GM19438 (cell line): ENCODE measurements at regions not wholly inside any gene's neighbourhood (a gene's known extent, or its start where the extent isn't known, plus 50 kb on each side); places are given as distances from the start of the nearest gene placed in this dataset.
"Not testable (repeated sequence)": the region's sequence is repeated elsewhere in the genome, so short reads cannot be mapped to it uniquely, and the experiment has no call there.

Experiments
- ATAC-seq: cut with Tn5 transposase; IDR thresholded peaks from one replicate; pipeline ENCODE4 v1.9.1; 2021; ENCODE audit warnings: low read depth; ENCODE audit not compliant: unreplicated experiment

GRCh38 chr6:151671195-151671594 lies 136.3 kb upstream of the ESR1 start:
- ATAC-seq = no peak

- ATAC-seq = no peak
These were observed 132.9 kb upstream of the ESR1 start for GRCh38 chr6:151674578-151674977.

- ATAC-seq = peak; percentile 93
These were observed 131.6 kb upstream of the ESR1 start for GRCh38 chr6:151675746-151676459.

- no peak for ATAC-seq
These were observed 131.0 kb upstream of the ESR1 start for GRCh38 chr6:151676460-151676945.

GRCh38 chr6:151677404-151677803 lies 130.1 kb upstream of the ESR1 start:
- no peak for ATAC-seq

GRCh38 chr6:151679081-151679480 lies 128.4 kb upstream of the ESR1 start:
- no peak for ATAC-seq

- ATAC-seq = no peak
These were observed 127.5 kb upstream of the ESR1 start for GRCh38 chr6:151679941-151680340.

GRCh38 chr6:151680846-151681432 lies 126.5 kb upstream of the ESR1 start:
- no peak for ATAC-seq

GRCh38 chr6:151681433-151682059 lies 125.9 kb upstream of the ESR1 start:
- peak; percentile 60 for ATAC-seq

- no peak for ATAC-seq
These were observed 125.2 kb upstream of the ESR1 start for GRCh38 chr6:151682251-151682650.

- ATAC-seq = no peak
These were observed 124.6 kb upstream of the ESR1 start for GRCh38 chr6:151682922-151683321.

GRCh38 chr6:151683381-151683780 lies 124.1 kb upstream of the ESR1 start:
- no peak for ATAC-seq

GRCh38 chr6:151689499-151690201 lies 117.8 kb upstream of the ESR1 start:
- no peak for ATAC-seq

- no peak for ATAC-seq
These were observed 117.2 kb upstream of the ESR1 start for GRCh38 chr6:151690303-151690702.

GRCh38 chr6:151690768-151691562 lies 116.5 kb upstream of the ESR1 start:
- ATAC-seq = peak; percentile 95

- no peak for ATAC-seq
These were observed 115.3 kb upstream of the ESR1 start for GRCh38 chr6:151692216-151692615.

- ATAC-seq = no peak
These were observed 114.1 kb upstream of the ESR1 start for GRCh38 chr6:151693366-151693765.

- ATAC-seq = no peak
These were observed 112.3 kb upstream of the ESR1 start for GRCh38 chr6:151695156-151695555.

- not testable (repeated sequence) for ATAC-seq
These were observed 111.2 kb upstream of the ESR1 start for GRCh38 chr6:151696302-151696701.

- ATAC-seq = no peak
These were observed 108.4 kb upstream of the ESR1 start for GRCh38 chr6:151698931-151699700.
